Tibial nerve (tissue), 3 donors: ENCODE measurements at regions not wholly inside any gene's neighbourhood (a gene's known extent, or its start where the extent isn't known, plus 50 kb on each side); places are given as distances from the start of the nearest gene placed in this dataset.

Experiments
- CTCF ChIP-seq, 5 experiments: fragments of 200-600 bp in 3 of 5; fragments of 450-650 bp in 2 of 5; sonication (generic) in 3 of 5; IDR thresholded peaks; one replicate each; pipeline ENCODE4 v1.5.1; 2016 to 2019; ENCODE audit warnings: antibody characterized with exemption in 5 of 5, mild to moderate bottlenecking in 3 of 5, moderate library complexity in 2 of 5
- POLR2A ChIP-seq, 2 donors: fragments of 450-650 bp; IDR thresholded peaks; one replicate each; pipeline ENCODE4 v1.6.1; 2017; ENCODE audit warnings: antibody characterized with exemption in 2 of 2, mild to moderate bottlenecking in 2 of 2, moderate library complexity in 2 of 2

GRCh38 chr2:88866756-88867155 lies 175.3 kb downstream of the RPIA start:
- no peak for TF ChIP-seq POLR2A (IDR thresholded peaks at IDR 0.05)
- TF ChIP-seq CTCF (IDR thresholded peaks at IDR 0.05) = no peak
